Peyer's patch (tissue), 4 donors: ENCODE measurements at regions not wholly inside any gene's neighbourhood (a gene's known extent, or its start where the extent isn't known, plus 50 kb on each side); places are given as distances from the start of the nearest gene placed in this dataset.

ENCODE experiments used
- POLR2A ChIP-seq, 2 donors: fragments of 450-650 bp; IDR thresholded peaks; one replicate each; pipeline ENCODE4 v1.5.1; 2017; ENCODE audit warnings: antibody characterized with exemption in 2 of 2, mild to moderate bottlenecking in 2 of 2, moderate library complexity in 2 of 2
- TF ChIP-seq, protein P1 (sequence below), 6 experiments: fragments of 450-650 bp in 4 of 6; fragments of 200-600 bp in 2 of 6; sonication (generic) in 1 of 6; IDR thresholded peaks; one replicate each; pipeline ENCODE4 v1.5.1; 2017 to 2019; ENCODE audit warnings: antibody characterized with exemption in 6 of 6, mild to moderate bottlenecking in 3 of 6, moderate library complexity in 1 of 6

- TF ChIP-seq, protein P1, sequence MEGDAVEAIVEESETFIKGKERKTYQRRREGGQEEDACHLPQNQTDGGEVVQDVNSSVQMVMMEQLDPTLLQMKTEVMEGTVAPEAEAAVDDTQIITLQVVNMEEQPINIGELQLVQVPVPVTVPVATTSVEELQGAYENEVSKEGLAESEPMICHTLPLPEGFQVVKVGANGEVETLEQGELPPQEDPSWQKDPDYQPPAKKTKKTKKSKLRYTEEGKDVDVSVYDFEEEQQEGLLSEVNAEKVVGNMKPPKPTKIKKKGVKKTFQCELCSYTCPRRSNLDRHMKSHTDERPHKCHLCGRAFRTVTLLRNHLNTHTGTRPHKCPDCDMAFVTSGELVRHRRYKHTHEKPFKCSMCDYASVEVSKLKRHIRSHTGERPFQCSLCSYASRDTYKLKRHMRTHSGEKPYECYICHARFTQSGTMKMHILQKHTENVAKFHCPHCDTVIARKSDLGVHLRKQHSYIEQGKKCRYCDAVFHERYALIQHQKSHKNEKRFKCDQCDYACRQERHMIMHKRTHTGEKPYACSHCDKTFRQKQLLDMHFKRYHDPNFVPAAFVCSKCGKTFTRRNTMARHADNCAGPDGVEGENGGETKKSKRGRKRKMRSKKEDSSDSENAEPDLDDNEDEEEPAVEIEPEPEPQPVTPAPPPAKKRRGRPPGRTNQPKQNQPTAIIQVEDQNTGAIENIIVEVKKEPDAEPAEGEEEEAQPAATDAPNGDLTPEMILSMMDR (IDR thresholded peaks at IDR 0.05): no peak
- no peak for TF ChIP-seq POLR2A (IDR thresholded peaks at IDR 0.05)
These were observed 640.3 kb downstream of the SLC6A15 start for GRCh38 chr12:84272324-84272723.
